AG04450 (cell line): ENCODE measurements at regions not wholly inside any gene's neighbourhood (a gene's known extent, or its start where the extent isn't known, plus 50 kb on each side); places are given as distances from the start of the nearest gene placed in this dataset.

Experiments used
- CTCF ChIA-PET: fragments of 300-600, 350-600 bp; formaldehyde crosslinking; extraction: SDS; loops from one replicate; lab custom pipeline; 2022; ENCODE audit warnings: antibody characterized with exemption, inconsistent platforms; lab: Charles Lee
- POLR2A ChIA-PET: fragments of 350-600 bp; formaldehyde crosslinking; extraction: SDS; loops from one replicate; lab custom pipeline; 2021; ENCODE audit warnings: antibody characterized with exemption, inconsistent platforms; lab: Yijun Ruan, JAX
- DNase-seq: peaks from one replicate; pipeline ENCODE4 v3.0.0-alpha.2; 2011; ENCODE audit warnings: low read depth, low spot score
- H3K27ac ChIP-seq: one replicate; pipeline ENCODE4 v1.5.1; 2012; ENCODE audit warnings: low read depth, low read length, control low read depth
- H3K27me3 ChIP-seq: one replicate; pipeline ENCODE4 v1.6.0; 2012; ENCODE audit warnings: low read length; ENCODE audit not compliant: control insufficient read depth, insufficient read depth
- H3K4me3 ChIP-seq: 2 replicates; pipeline ENCODE4 v1.5.1; 2011; ENCODE audit warnings: mild to moderate bottlenecking, low read depth, low read length, control low read depth
- H3K9me3 ChIP-seq: 2 replicates; pipeline ENCODE4 v1.5.1; 2012; ENCODE audit warnings: low read length; ENCODE audit not compliant: control insufficient read depth, insufficient read depth
- CTCF ChIP-seq: IDR thresholded peaks from 2 replicates; pipeline ENCODE4 v1.5.1; 2011; ENCODE audit warnings: low read depth, low read length, control low read depth, inconsistent platforms

GRCh38 chr2:40540026-40540425, 88.1 kb upstream of the SLC8A1 start:
- H3K27ac ChIP-seq = no peak overlapping the region
- CTCF ChIA-PET = interaction anchor here (0.7 kb wide), 1 partner anchor 15 kb away, joined by 3 read pairs; no protein-coding TSS in a partner anchor
- DNase-seq = no peak
- H3K9me3 ChIP-seq = no peaks in the 10 kb centered on the region
- POLR2A ChIA-PET = no interaction called here
- no peak for TF ChIP-seq CTCF
- H3K27me3 ChIP-seq = no peaks in the 10 kb centered on the region
- no peak overlapping the region for H3K4me3 ChIP-seq

GRCh38 chr2:40543381-40543780, 91.5 kb upstream of the SLC8A1 start:
- POLR2A ChIA-PET = no interaction called here

GRCh38 chr2:40544072-40544471, 92.2 kb upstream of the SLC8A1 start:
- ChIA-PET POLR2A (no interaction called here), CTCF (interaction anchor here (1.6 kb wide), 1 partner anchor 11 kb away, joined by 4 read pairs; no protein-coding TSS in a partner anchor)
- DNase-seq = no peak
- Histone ChIP-seq H3K4me3 (no peak overlapping the region), H3K27ac (no peak overlapping the region), H3K9me3 (no peaks in the 10 kb centered on the region), H3K27me3 (no peaks in the 10 kb centered on the region)
- no peak for TF ChIP-seq CTCF

More at GRCh38 chr2:40543381-40543780, 91.5 kb upstream of the SLC8A1 start:
- no peak for TF ChIP-seq CTCF
- Histone ChIP-seq H3K27ac (no peak overlapping the region), H3K9me3 (no peaks in the 10 kb centered on the region), H3K27me3 (no peaks in the 10 kb centered on the region), H3K4me3 (no peak overlapping the region)
- no peak for DNase-seq
- CTCF ChIA-PET = interaction anchor here (1.6 kb wide), 1 partner anchor 11 kb away, joined by 4 read pairs; no protein-coding TSS in a partner anchor

GRCh38 chr2:40545645-40546044, 93.8 kb upstream of the SLC8A1 start:
- Histone ChIP-seq H3K4me3 (no peak overlapping the region), H3K27me3 (no peaks in the 10 kb centered on the region), H3K9me3 (no peaks in the 10 kb centered on the region), H3K27ac (no peak overlapping the region)
- ChIA-PET CTCF (no interaction called here), POLR2A (no interaction called here)
- DNase-seq = no peak
- TF ChIP-seq CTCF = no peak

- no peak for TF ChIP-seq CTCF
- no peak overlapping the region for H3K4me3 ChIP-seq
- H3K27ac ChIP-seq = no peak overlapping the region
- no peak for DNase-seq
- ChIA-PET CTCF (no interaction called here), POLR2A (no interaction called here)
- no peaks in the 10 kb centered on the region for H3K9me3 ChIP-seq
- no peaks in the 10 kb centered on the region for H3K27me3 ChIP-seq
These were observed 94.7 kb upstream of the SLC8A1 start for GRCh38 chr2:40546439-40547191.
